ENCODE measurements at regions not wholly inside any gene's neighbourhood (a gene's known extent, or its start where the extent isn't known, plus 50 kb on each side); places are given as distances from the start of the nearest gene placed in this dataset.

GRCh38 chr6:169893624-169894023 is 142.2 kb downstream of the ERMARD start:
- Histone ChIP-seq H3K27ac (ENCODE audit: low read depth, low read length) (no peak overlapping the region), H3K4me1 (ENCODE audit: insufficient read depth, low read length) (no peaks in the 10 kb centered on the region), H3K4me3 (ENCODE audit: low read length) (no peak overlapping the region), H3K9me3 (ENCODE audit: low read length) (no peaks in the 10 kb centered on the region), H3K27me3 (ENCODE audit: insufficient read depth, low read length, poor library complexity, severe bottlenecking) (no peaks in the 10 kb centered on the region), H3K36me3 (ENCODE audit: insufficient read depth, low read length) (no peaks in the 10 kb centered on the region)
- Mint-ChIP-seq H3K27ac (peak overlapping the region in 1 of 8 donors; percentile 71), H3K36me3 (peaks cover 0 to 3% (median 0%) of the 10 kb centered on the region in 3 donors), H3K9me3 (peaks cover 0 to 3% (median 0%) of the 10 kb centered on the region in 5 donors), H3K4me3 (no peak overlapping the region), H3K4me1 (peaks cover 0 to 2% (median 0%) of the 10 kb centered on the region in 3 donors), H3K27me3 (peaks cover 11 to 12% of the 10 kb centered on the region in 2 donors)
- ChIA-PET POLR2A (no interaction called here), CTCF (no interaction called here)
- DNase-seq: no peak

GRCh38 chr6:169891846-169892245 is 140.4 kb downstream of the ERMARD start:
- Mint-ChIP-seq H3K4me1 (peaks cover 0 to 2% (median 0%) of the 10 kb centered on the region in 3 donors), H3K27me3 (peaks cover 5 to 21% of the 10 kb centered on the region in 2 donors), H3K4me3 (no peak overlapping the region), H3K27ac (no peak overlapping the region), H3K9me3 (no peaks in the 10 kb centered on the region), H3K36me3 (no peaks in the 10 kb centered on the region)
- H3K27ac ChIP-seq (ENCODE audit: low read depth, low read length): no peak overlapping the region
- no peak overlapping the region for H3K4me3 ChIP-seq (ENCODE audit: low read length)
- no peaks in the 10 kb centered on the region for H3K4me1 ChIP-seq (ENCODE audit: insufficient read depth, low read length)
- no peaks in the 10 kb centered on the region for H3K36me3 ChIP-seq (ENCODE audit: insufficient read depth, low read length)
- no peaks in the 10 kb centered on the region for H3K9me3 ChIP-seq (ENCODE audit: low read length)
- CTCF ChIA-PET: no interaction called here
- no peaks in the 10 kb centered on the region for H3K27me3 ChIP-seq (ENCODE audit: insufficient read depth, low read length, poor library complexity, severe bottlenecking)
- POLR2A ChIA-PET: no interaction called here
- no peak for DNase-seq

GRCh38 chr6:169891421-169891820 is 140.0 kb downstream of the ERMARD start:
- Mint-ChIP-seq H3K27ac (no peak overlapping the region), H3K36me3 (no peaks in the 10 kb centered on the region), H3K4me3 (no peak overlapping the region), H3K4me1 (peaks cover 0 to 2% (median 0%) of the 10 kb centered on the region in 3 donors), H3K27me3 (peaks cover 5 to 22% of the 10 kb centered on the region in 2 donors), H3K9me3 (no peaks in the 10 kb centered on the region)
- Histone ChIP-seq H3K9me3 (ENCODE audit: low read length) (no peaks in the 10 kb centered on the region), H3K4me3 (ENCODE audit: low read length) (no peak overlapping the region), H3K36me3 (ENCODE audit: insufficient read depth, low read length) (no peaks in the 10 kb centered on the region), H3K27ac (ENCODE audit: low read depth, low read length) (no peak overlapping the region), H3K4me1 (ENCODE audit: insufficient read depth, low read length) (no peaks in the 10 kb centered on the region), H3K27me3 (ENCODE audit: insufficient read depth, low read length, poor library complexity, severe bottlenecking) (no peaks in the 10 kb centered on the region)
- ChIA-PET CTCF (no interaction called here), POLR2A (no interaction called here)
- no peak for DNase-seq

- H3K36me3 Mint-ChIP-seq: no peaks in the 10 kb centered on the region
- ChIA-PET CTCF (no interaction called here), POLR2A (no interaction called here)
Measured at GRCh38 chr6:169890901-169891300, 139.5 kb downstream of the ERMARD start.

GRCh38 chr6:169890049-169890448 is 138.6 kb downstream of the ERMARD start:
- Histone ChIP-seq H3K9me3 (ENCODE audit: low read length) (no peaks in the 10 kb centered on the region), H3K27me3 (ENCODE audit: insufficient read depth, low read length, poor library complexity, severe bottlenecking) (no peaks in the 10 kb centered on the region), H3K36me3 (ENCODE audit: insufficient read depth, low read length) (no peaks in the 10 kb centered on the region), H3K4me3 (ENCODE audit: low read length) (no peak overlapping the region), H3K27ac (ENCODE audit: low read depth, low read length) (no peak overlapping the region), H3K4me1 (ENCODE audit: insufficient read depth, low read length) (no peaks in the 10 kb centered on the region)
- H3K27ac Mint-ChIP-seq: no peak overlapping the region
- H3K9me3 Mint-ChIP-seq: peaks cover 0 to 5% (median 0%) of the 10 kb centered on the region in 5 donors
- CTCF ChIA-PET: no interaction called here
- peaks cover 0 to 2% (median 0%) of the 10 kb centered on the region in 3 donors for H3K4me1 Mint-ChIP-seq
- no peak overlapping the region for H3K4me3 Mint-ChIP-seq
- no peaks in the 10 kb centered on the region for H3K36me3 Mint-ChIP-seq
- POLR2A ChIA-PET: no interaction called here
- peaks cover 2 to 36% of the 10 kb centered on the region in 2 donors for H3K27me3 Mint-ChIP-seq
- DNase-seq: no peak

More at GRCh38 chr6:169890901-169891300, 139.5 kb downstream of the ERMARD start:
- H3K27ac ChIP-seq (ENCODE audit: low read depth, low read length): no peak overlapping the region
- H3K9me3 ChIP-seq (ENCODE audit: low read length): no peaks in the 10 kb centered on the region
- DNase-seq: no peak
- H3K27me3 ChIP-seq (ENCODE audit: insufficient read depth, low read length, poor library complexity, severe bottlenecking): no peaks in the 10 kb centered on the region
- no peaks in the 10 kb centered on the region for H3K36me3 ChIP-seq (ENCODE audit: insufficient read depth, low read length)
- H3K4me1 Mint-ChIP-seq: peaks cover 0 to 2% (median 0%) of the 10 kb centered on the region in 3 donors
- peak overlapping the region in 1 of 8 donors; percentile 41 for H3K27ac Mint-ChIP-seq
- H3K9me3 Mint-ChIP-seq: no peaks in the 10 kb centered on the region
- no peaks in the 10 kb centered on the region for H3K4me1 ChIP-seq (ENCODE audit: insufficient read depth, low read length)
- H3K4me3 Mint-ChIP-seq: no peak overlapping the region
- H3K4me3 ChIP-seq (ENCODE audit: low read length): no peak overlapping the region
- peaks cover 5 to 27% of the 10 kb centered on the region in 2 donors for H3K27me3 Mint-ChIP-seq

GRCh38 chr6:169887529-169888140 is 136.2 kb downstream of the ERMARD start:
- H3K27me3 Mint-ChIP-seq: peaks cover 2 to 53% of the 10 kb centered on the region in 2 donors
- Histone ChIP-seq H3K27ac (ENCODE audit: low read depth, low read length) (no peak overlapping the region), H3K4me3 (ENCODE audit: low read length) (no peak overlapping the region), H3K9me3 (ENCODE audit: low read length) (no peaks in the 10 kb centered on the region), H3K27me3 (ENCODE audit: insufficient read depth, low read length, poor library complexity, severe bottlenecking) (no peaks in the 10 kb centered on the region), H3K36me3 (ENCODE audit: insufficient read depth, low read length) (no peaks in the 10 kb centered on the region), H3K4me1 (ENCODE audit: insufficient read depth, low read length) (no peaks in the 10 kb centered on the region)
- H3K27ac Mint-ChIP-seq: no peak overlapping the region
- POLR2A ChIA-PET: no interaction called here
- CTCF ChIA-PET: no interaction called here
- H3K36me3 Mint-ChIP-seq: no peaks in the 10 kb centered on the region
- peaks cover 0 to 5% (median 0%) of the 10 kb centered on the region in 5 donors for H3K9me3 Mint-ChIP-seq
- no peak overlapping the region for H3K4me3 Mint-ChIP-seq
- peaks cover 5 to 6% (median 5%) of the 10 kb centered on the region in 3 donors for H3K4me1 Mint-ChIP-seq
- no peak for DNase-seq

GRCh38 chr6:169886631-169887227 is 135.3 kb downstream of the ERMARD start:
- no peaks in the 10 kb centered on the region for H3K9me3 ChIP-seq (ENCODE audit: low read length)
- POLR2A ChIA-PET: no interaction called here
- H3K27ac Mint-ChIP-seq: no peak overlapping the region

GRCh38 chr6:169885831-169886230 is 134.4 kb downstream of the ERMARD start:
- Histone ChIP-seq H3K36me3 (ENCODE audit: insufficient read depth, low read length) (no peaks in the 10 kb centered on the region), H3K4me1 (ENCODE audit: insufficient read depth, low read length) (no peaks in the 10 kb centered on the region), H3K27ac (ENCODE audit: low read depth, low read length) (no peak overlapping the region), H3K4me3 (ENCODE audit: low read length) (no peak overlapping the region), H3K9me3 (ENCODE audit: low read length) (no peaks in the 10 kb centered on the region), H3K27me3 (ENCODE audit: insufficient read depth, low read length, poor library complexity, severe bottlenecking) (no peaks in the 10 kb centered on the region)
- POLR2A ChIA-PET: no interaction called here
- Mint-ChIP-seq H3K36me3 (no peaks in the 10 kb centered on the region), H3K4me1 (peaks cover 5 to 6% (median 5%) of the 10 kb centered on the region in 3 donors), H3K4me3 (no peak overlapping the region), H3K27ac (no peak overlapping the region), H3K9me3 (peaks cover 0 to 5% (median 0%) of the 10 kb centered on the region in 5 donors), H3K27me3 (peaks cover 6 to 68% of the 10 kb centered on the region in 2 donors)
- CTCF ChIA-PET: interaction anchor here (1.0 kb wide), 1 partner anchor 63 kb away, joined by 3 read pairs; no protein-coding TSS in a partner anchor
- DNase-seq: no peak

More at GRCh38 chr6:169886631-169887227, 135.3 kb downstream of the ERMARD start:
- Mint-ChIP-seq H3K36me3 (no peaks in the 10 kb centered on the region), H3K4me1 (peaks cover 5 to 6% (median 5%) of the 10 kb centered on the region in 3 donors), H3K9me3 (peaks cover 0 to 5% (median 0%) of the 10 kb centered on the region in 5 donors), H3K4me3 (no peak overlapping the region), H3K27me3 (peaks cover 3 to 59% of the 10 kb centered on the region in 2 donors)
- CTCF ChIA-PET: interaction anchor here (1.0 kb wide), 1 partner anchor 62 kb away, joined by 3 read pairs; no protein-coding TSS in a partner anchor
- Histone ChIP-seq H3K27me3 (ENCODE audit: insufficient read depth, low read length, poor library complexity, severe bottlenecking) (no peaks in the 10 kb centered on the region), H3K27ac (ENCODE audit: low read depth, low read length) (no peak overlapping the region), H3K36me3 (ENCODE audit: insufficient read depth, low read length) (no peaks in the 10 kb centered on the region), H3K4me3 (ENCODE audit: low read length) (no peak overlapping the region), H3K4me1 (ENCODE audit: insufficient read depth, low read length) (no peaks in the 10 kb centered on the region)
- DNase-seq: no peak

All from CD8-positive, alpha-beta memory T cell (primary cell).